ENCODE measurements at regions not wholly inside any gene's neighbourhood (a gene's known extent, or its start where the extent isn't known, plus 50 kb on each side); places are given as distances from the start of the nearest gene placed in this dataset.

GRCh38 chr10:36367362-36367761 lies 725.3 kb upstream of the FZD8 start:
- no peaks in the 10 kb centered on the region for H3K36me3 ChIP-seq (ENCODE audit: insufficient read depth, low read length)
- no peaks in the 10 kb centered on the region for H3K4me1 ChIP-seq (ENCODE audit: insufficient read depth, low read length)
- no peak overlapping the region for H3K27ac ChIP-seq (ENCODE audit: low read depth, low read length)
- TF ChIP-seq, protein P1, sequence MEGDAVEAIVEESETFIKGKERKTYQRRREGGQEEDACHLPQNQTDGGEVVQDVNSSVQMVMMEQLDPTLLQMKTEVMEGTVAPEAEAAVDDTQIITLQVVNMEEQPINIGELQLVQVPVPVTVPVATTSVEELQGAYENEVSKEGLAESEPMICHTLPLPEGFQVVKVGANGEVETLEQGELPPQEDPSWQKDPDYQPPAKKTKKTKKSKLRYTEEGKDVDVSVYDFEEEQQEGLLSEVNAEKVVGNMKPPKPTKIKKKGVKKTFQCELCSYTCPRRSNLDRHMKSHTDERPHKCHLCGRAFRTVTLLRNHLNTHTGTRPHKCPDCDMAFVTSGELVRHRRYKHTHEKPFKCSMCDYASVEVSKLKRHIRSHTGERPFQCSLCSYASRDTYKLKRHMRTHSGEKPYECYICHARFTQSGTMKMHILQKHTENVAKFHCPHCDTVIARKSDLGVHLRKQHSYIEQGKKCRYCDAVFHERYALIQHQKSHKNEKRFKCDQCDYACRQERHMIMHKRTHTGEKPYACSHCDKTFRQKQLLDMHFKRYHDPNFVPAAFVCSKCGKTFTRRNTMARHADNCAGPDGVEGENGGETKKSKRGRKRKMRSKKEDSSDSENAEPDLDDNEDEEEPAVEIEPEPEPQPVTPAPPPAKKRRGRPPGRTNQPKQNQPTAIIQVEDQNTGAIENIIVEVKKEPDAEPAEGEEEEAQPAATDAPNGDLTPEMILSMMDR (IDR thresholded peaks at IDR 0.05; ENCODE audit: extremely low read depth, low read depth, low read length), result no peak
- H3K4me3 ChIP-seq (ENCODE audit: insufficient read depth, low read length), result no peak overlapping the region
- no peak overlapping the region for H3K4me2 ChIP-seq (ENCODE audit: insufficient read depth, low read length)
- H3K79me2 ChIP-seq (ENCODE audit: insufficient read depth, low read length), result no peaks in the 10 kb centered on the region
- H4K20me1 ChIP-seq (ENCODE audit: insufficient read depth, low read length), result no peaks in the 10 kb centered on the region
- no peak for DNase-seq (ENCODE audit: insufficient read length, low spot score, missing footprints)
- no peaks in the 10 kb centered on the region for H3K27me3 ChIP-seq (ENCODE audit: insufficient read depth, low read length)
- no peak overlapping the region for H2AFZ ChIP-seq (ENCODE audit: low read length)
- no peaks in the 10 kb centered on the region for H3K9me3 ChIP-seq (ENCODE audit: low read depth, low read length)

- no peak overlapping the region for H3K4me2 ChIP-seq (ENCODE audit: insufficient read depth, low read length)
- no peaks in the 10 kb centered on the region for H3K4me1 ChIP-seq (ENCODE audit: insufficient read depth, low read length)
- no peak for DNase-seq (ENCODE audit: insufficient read length, low spot score, missing footprints)
- H3K27ac ChIP-seq (ENCODE audit: low read depth, low read length), result no peak overlapping the region
- no peaks in the 10 kb centered on the region for H3K79me2 ChIP-seq (ENCODE audit: insufficient read depth, low read length)
- no peak overlapping the region for H2AFZ ChIP-seq (ENCODE audit: low read length)
- TF ChIP-seq, protein P1 (IDR thresholded peaks at IDR 0.05; ENCODE audit: extremely low read depth, low read depth, low read length), result no peak
- H4K20me1 ChIP-seq (ENCODE audit: insufficient read depth, low read length), result no peaks in the 10 kb centered on the region
- H3K9me3 ChIP-seq (ENCODE audit: low read depth, low read length), result no peaks in the 10 kb centered on the region
- no peaks in the 10 kb centered on the region for H3K27me3 ChIP-seq (ENCODE audit: insufficient read depth, low read length)
- no peaks in the 10 kb centered on the region for H3K36me3 ChIP-seq (ENCODE audit: insufficient read depth, low read length)
- no peak overlapping the region for H3K4me3 ChIP-seq (ENCODE audit: insufficient read depth, low read length)
Observed at GRCh38 chr10:36366843-36367242, 724.7 kb upstream of the FZD8 start.

- H3K27me3 ChIP-seq (ENCODE audit: insufficient read depth, low read length), result no peaks in the 10 kb centered on the region
Observed at GRCh38 chr10:36366065-36366464, 724.0 kb upstream of the FZD8 start.

DNA sequence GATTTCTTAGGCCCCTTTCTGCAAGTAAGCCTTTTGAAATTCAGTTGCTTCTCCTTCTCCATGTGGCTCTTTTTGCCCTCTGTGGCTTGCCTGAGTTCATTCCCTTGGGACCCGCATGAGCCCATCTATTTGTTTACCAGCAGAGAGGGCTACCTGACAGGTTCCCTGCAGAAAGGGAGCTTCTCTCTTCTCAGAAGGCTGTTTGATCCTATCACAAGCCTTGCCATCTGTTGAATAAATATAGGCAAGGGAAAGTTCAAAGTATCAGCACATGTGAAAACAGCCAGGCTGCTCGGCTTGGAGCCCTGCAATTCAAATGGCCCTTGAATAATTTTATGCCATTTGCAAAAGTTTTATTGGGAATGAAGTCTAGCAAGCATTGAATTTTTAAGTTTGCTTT lies 720.2 kb upstream of the FZD8 start:
- no peak for DNase-seq (ENCODE audit: insufficient read length, low spot score, missing footprints)
- H3K79me2 ChIP-seq (ENCODE audit: insufficient read depth, low read length), result no peaks in the 10 kb centered on the region
- H3K9me3 ChIP-seq (ENCODE audit: low read depth, low read length), result no peaks in the 10 kb centered on the region
- no peaks in the 10 kb centered on the region for H3K27me3 ChIP-seq (ENCODE audit: insufficient read depth, low read length)
- no peaks in the 10 kb centered on the region for H3K4me1 ChIP-seq (ENCODE audit: insufficient read depth, low read length)
- no peak overlapping the region for H2AFZ ChIP-seq (ENCODE audit: low read length)
- TF ChIP-seq, protein P1 (IDR thresholded peaks at IDR 0.05; ENCODE audit: extremely low read depth, low read depth, low read length), result no peak
- no peak overlapping the region for H3K27ac ChIP-seq (ENCODE audit: low read depth, low read length)
- no peaks in the 10 kb centered on the region for H3K36me3 ChIP-seq (ENCODE audit: insufficient read depth, low read length)
- H4K20me1 ChIP-seq (ENCODE audit: insufficient read depth, low read length), result no peaks in the 10 kb centered on the region
- H3K4me2 ChIP-seq (ENCODE audit: insufficient read depth, low read length), result no peak overlapping the region
- no peak overlapping the region for H3K4me3 ChIP-seq (ENCODE audit: insufficient read depth, low read length)

More at GRCh38 chr10:36366065-36366464, 724.0 kb upstream of the FZD8 start:
- TF ChIP-seq, protein P1 (IDR thresholded peaks at IDR 0.05; ENCODE audit: extremely low read depth, low read depth, low read length), result no peak
- DNase-seq (ENCODE audit: insufficient read length, low spot score, missing footprints), result no peak
- H3K9me3 ChIP-seq (ENCODE audit: low read depth, low read length), result no peaks in the 10 kb centered on the region
- H4K20me1 ChIP-seq (ENCODE audit: insufficient read depth, low read length), result no peaks in the 10 kb centered on the region
- no peaks in the 10 kb centered on the region for H3K79me2 ChIP-seq (ENCODE audit: insufficient read depth, low read length)
- H3K36me3 ChIP-seq (ENCODE audit: insufficient read depth, low read length), result no peaks in the 10 kb centered on the region
- no peak overlapping the region for H3K4me2 ChIP-seq (ENCODE audit: insufficient read depth, low read length)
- H3K4me3 ChIP-seq (ENCODE audit: insufficient read depth, low read length), result no peak overlapping the region
- H3K27ac ChIP-seq (ENCODE audit: low read depth, low read length), result no peak overlapping the region
- no peak overlapping the region for H2AFZ ChIP-seq (ENCODE audit: low read length)
- no peaks in the 10 kb centered on the region for H3K4me1 ChIP-seq (ENCODE audit: insufficient read depth, low read length)

All from osteoblast (primary cell).